Right cardiac atrium (tissue), 5 donors: ENCODE measurements at regions not wholly inside any gene's neighbourhood (a gene's known extent, or its start where the extent isn't known, plus 50 kb on each side); places are given as distances from the start of the nearest gene placed in this dataset.
"Not testable (repeated sequence)": the region's sequence is repeated elsewhere in the genome, so short reads cannot be mapped to it uniquely, and the experiment has no call there.

Source experiments
- ATAC-seq, 2 donors: fragments of 200-7000 bp; cut with Tn5 transposase; one replicate each; pipeline versions ENCODE4 v1.8.0 to v1.9.1; 2020; ENCODE audit warnings: moderate library complexity in 2 of 2, mild to moderate bottlenecking in 1 of 2
- DNase-seq, 3 donors: peaks; one replicate each; pipeline ENCODE4 v3.0.0-alpha.2; 2020
- H3K27ac ChIP-seq: one replicate; pipeline ENCODE4 v1.5.1; 2013; ENCODE audit warnings: mild to moderate bottlenecking, low read length, control low read depth, moderate library complexity
- H3K27me3 ChIP-seq: one replicate; pipeline ENCODE4 v1.6.1; 2013; ENCODE audit not compliant: control insufficient read depth, insufficient read depth
- H3K4me1 ChIP-seq: one replicate; pipeline ENCODE4 v1.6.1; 2013; ENCODE audit warnings: low read length; ENCODE audit not compliant: control insufficient read depth, insufficient read depth
- H3K4me3 ChIP-seq: one replicate; pipeline ENCODE4 v1.5.1; 2013; ENCODE audit warnings: low read length, control low read depth
- H3K9me3 ChIP-seq: one replicate; pipeline ENCODE4 v1.6.1; 2013; ENCODE audit warnings: low read length; ENCODE audit not compliant: control insufficient read depth
- WGBS: extraction: QIAGEN DNeasy Blood & Tissue Kit; methylation state at CpG from one replicate; pipeline ENCODE4 v1.1.7; 2013; 5-methylcytosine and 5-hydroxymethylcytosine counted together
- intact Hi-C, 4 donors: fragments of 100-400 bp; cut with DNase I; formaldehyde crosslinking; loops; one replicate each; pipeline versions ENCODE4 v1.11.0 to v1.14.0; 2022 to 2023
- donor health status: healthy with polysubstance abuse.
- donor health status: DM: no; HTN: yes; CAD: no.
- donor health status: DM: no; HTN: no; CAD: no.
- donor health status: DM: no; HTN: yes; CAD: no; lungs with severe emphysema.
- donor health status: DM: yes; HTN: yes; CAD: no.

DNA sequence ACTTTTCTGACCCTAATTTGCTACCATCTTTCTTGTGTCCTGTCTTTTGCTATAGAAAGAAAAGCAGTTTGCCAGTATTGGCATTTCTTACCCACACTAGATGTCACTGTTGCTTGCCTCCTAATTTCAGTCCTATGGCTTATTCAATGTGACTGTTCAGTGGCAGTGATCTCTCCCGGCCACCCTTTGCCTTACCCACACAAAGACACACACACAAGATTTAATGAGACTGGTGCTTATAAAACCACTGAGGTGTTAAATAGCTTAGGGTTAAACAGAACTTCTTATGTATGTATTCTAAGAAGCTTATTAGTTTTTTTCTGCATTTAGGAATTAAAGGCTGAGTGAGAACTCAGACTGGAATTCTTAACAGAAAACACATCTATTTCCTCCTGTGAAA is 233.6 kb upstream of the ASCC3 start:
- DNase-seq = no peak
- peak in 1 of 2 donors; percentile 67 for ATAC-seq
- H3K9me3 ChIP-seq = no peaks in the 10 kb centered on the region
- intact Hi-C loops = loop anchor here in 1 of 4 donors (5.0 to 10.0 kb wide), 2 partner anchors 113 to 1500 kb away; no protein-coding TSS in a partner anchor
- H3K27me3 ChIP-seq = no peaks in the 10 kb centered on the region
- 6% methylated on average over 1 of the region's 1 CpG for WGBS
- no peak overlapping the region for H3K4me3 ChIP-seq
- H3K4me1 ChIP-seq = no peaks in the 10 kb centered on the region
- no peak overlapping the region for H3K27ac ChIP-seq

DNA sequence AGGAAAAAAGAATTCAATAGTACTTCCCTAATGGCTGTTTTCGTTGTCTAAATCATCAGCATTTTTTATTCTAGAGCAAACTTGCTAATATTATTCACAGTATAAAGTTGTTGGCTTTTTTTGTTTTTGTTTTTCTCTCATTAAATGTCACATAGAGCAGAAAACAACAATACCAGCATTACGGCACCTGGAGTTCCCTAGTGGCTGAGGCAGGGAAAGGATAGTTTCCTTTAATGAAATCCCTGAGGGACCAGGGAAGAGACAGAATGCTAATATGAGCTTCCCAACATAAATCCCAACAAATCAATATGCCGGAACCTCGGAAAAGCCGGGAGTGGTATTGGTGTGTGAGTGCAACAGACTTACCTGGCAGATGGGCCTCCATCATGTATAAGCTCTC is 235.2 kb upstream of the ASCC3 start:
- no peak for ATAC-seq
- intact Hi-C loops = loop anchor here in 1 of 4 donors (10.0 kb wide), 1 partner anchor 1498 kb away; no protein-coding TSS in a partner anchor
- H3K27me3 ChIP-seq = no peaks in the 10 kb centered on the region

DNA sequence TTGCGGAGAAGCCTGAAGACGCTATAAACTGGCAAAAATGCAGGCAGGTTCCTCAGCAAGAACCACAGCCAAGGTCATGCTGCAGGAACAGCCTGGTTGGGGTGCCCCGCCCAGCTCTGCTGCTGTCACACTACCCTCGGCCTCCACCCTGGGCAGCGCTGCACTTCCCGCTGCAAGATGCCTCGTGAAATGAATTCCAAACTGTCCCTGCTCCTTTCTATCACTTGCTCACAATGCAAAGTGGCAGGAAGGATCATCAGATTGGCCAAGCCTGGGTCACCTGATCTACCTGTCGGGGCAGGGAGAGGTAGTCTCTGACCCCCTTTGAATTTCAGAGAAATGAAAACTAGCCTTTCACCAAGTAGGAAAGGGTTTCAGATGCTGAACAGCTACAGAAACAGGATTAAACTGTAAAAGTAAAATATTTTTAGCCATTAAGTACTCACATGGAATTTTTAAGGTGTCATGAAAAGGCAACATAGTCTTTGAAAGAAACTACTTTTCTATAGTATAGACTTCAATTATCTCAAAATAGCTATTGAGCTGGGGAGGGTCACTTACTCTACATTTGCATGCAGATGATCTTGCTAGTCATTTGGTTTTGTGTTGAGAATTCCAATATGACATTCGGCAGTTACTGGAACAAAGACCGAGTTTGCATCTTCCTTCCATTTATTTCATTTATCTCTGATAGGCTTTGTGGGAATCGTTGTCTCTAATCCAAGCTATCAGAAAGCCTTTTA is 236.4 kb upstream of the ASCC3 start:
- Histone ChIP-seq H3K27ac (no peak overlapping the region), H3K27me3 (no peaks in the 10 kb centered on the region), H3K4me3 (no peak overlapping the region), H3K4me1 (no peaks in the 10 kb centered on the region), H3K9me3 (no peaks in the 10 kb centered on the region)
- DNase-seq (peak in 2 of 3 donors; percentile 32 to 38), ATAC-seq (peak; percentile 29 to 64)
- intact Hi-C loops = loop anchor here in 1 of 4 donors (10.0 kb wide), 1 partner anchor 1497 kb away; no protein-coding TSS in a partner anchor
- 31% methylated on average over 11 of the region's 11 CpGs for WGBS

More for the DNA sequence above, 235.2 kb upstream of the ASCC3 start:
- Histone ChIP-seq H3K4me1 (no peaks in the 10 kb centered on the region), H3K27ac (no peak overlapping the region), H3K9me3 (no peaks in the 10 kb centered on the region), H3K4me3 (no peak overlapping the region)
- 85% methylated on average over 5 of the region's 5 CpGs for WGBS
- DNase-seq = no peak

DNA sequence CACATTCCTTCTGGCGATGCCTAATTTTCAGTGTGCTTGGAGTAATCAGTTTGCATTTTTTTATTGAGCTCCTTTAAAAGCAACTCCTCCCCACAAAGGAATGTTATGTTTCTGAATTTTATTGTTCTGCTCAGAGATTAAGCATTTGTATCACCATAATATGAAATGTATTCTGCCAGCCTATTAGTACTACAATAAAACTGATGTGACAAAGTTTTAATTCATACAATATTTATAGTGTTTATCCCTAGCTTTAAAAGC is 236.9 kb upstream of the ASCC3 start:
- no peak for DNase-seq
- WGBS = 40% methylated on average over 1 of the region's 1 CpG
- no peaks in the 10 kb centered on the region for H3K9me3 ChIP-seq
- no peak for ATAC-seq
- no peak overlapping the region for H3K27ac ChIP-seq
- H3K4me1 ChIP-seq = no peaks in the 10 kb centered on the region
- H3K27me3 ChIP-seq = no peaks in the 10 kb centered on the region
- intact Hi-C loops = loop anchor here in 1 of 4 donors (10.0 kb wide), 1 partner anchor 1497 kb away; no protein-coding TSS in a partner anchor
- H3K4me3 ChIP-seq = no peak overlapping the region

DNA sequence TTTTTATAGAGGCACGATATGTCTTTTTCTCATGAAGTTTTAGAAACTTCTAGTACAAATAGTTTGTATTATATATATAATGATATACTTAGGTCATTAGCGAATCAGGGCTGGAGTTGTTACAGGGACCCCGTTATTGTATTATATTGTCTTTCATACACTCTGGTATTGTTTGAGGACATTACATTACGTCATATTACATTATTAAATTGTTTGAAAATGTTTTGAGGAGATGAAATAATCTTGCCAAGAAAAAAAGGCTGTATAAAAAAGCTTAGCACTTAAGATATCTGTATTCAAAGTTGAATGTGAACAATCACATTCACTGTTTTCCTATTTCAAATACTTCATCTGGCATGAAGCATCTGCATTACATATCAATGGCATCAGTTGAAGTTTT is 239.6 kb upstream of the ASCC3 start:
- intact Hi-C loops = no loop called here
- no peak overlapping the region for H3K4me3 ChIP-seq
- 71% methylated on average over 4 of the region's 4 CpGs for WGBS
- H3K27me3 ChIP-seq = no peaks in the 10 kb centered on the region
- DNase-seq (no peak), ATAC-seq (no peak)
- H3K27ac ChIP-seq = no peak overlapping the region
- no peaks in the 10 kb centered on the region for H3K4me1 ChIP-seq
- H3K9me3 ChIP-seq = no peaks in the 10 kb centered on the region

DNA sequence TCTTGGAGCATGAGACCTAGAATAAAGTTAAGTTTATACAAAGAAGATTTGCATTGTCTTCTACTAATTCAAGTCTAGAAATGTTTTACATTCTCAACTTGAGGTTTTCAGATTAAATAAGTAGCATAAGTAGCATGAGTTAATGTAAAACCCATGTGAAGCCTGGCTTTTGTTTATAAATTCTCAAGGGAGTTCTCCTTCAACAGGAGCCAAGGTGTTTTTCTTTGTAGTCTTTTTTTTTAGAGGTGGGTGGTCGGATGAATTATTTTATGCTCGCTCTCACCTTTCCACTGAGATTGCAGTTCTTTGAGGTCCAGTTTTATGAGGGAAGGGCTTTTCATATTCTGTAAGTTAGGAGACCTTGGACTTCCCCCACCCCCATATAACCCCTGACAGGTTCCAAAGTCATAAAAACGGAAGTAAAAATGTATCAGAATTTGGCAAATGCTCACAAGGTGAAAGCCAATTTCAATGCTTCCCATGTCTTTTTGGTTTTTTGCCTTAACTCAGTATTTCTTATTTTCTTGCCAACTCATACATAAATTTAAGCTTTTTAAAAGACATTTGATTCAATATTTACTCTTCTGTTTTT is 244.3 kb upstream of the ASCC3 start:
- ATAC-seq (no peak), DNase-seq (no peak)
- no peaks in the 10 kb centered on the region for H3K9me3 ChIP-seq
- WGBS = 65% methylated on average over 3 of the region's 3 CpGs
- H3K27ac ChIP-seq = no peak overlapping the region
- no peak overlapping the region for H3K4me3 ChIP-seq
- no peaks in the 10 kb centered on the region for H3K4me1 ChIP-seq
- H3K27me3 ChIP-seq = no peaks in the 10 kb centered on the region
- intact Hi-C loops = no loop called here

DNA sequence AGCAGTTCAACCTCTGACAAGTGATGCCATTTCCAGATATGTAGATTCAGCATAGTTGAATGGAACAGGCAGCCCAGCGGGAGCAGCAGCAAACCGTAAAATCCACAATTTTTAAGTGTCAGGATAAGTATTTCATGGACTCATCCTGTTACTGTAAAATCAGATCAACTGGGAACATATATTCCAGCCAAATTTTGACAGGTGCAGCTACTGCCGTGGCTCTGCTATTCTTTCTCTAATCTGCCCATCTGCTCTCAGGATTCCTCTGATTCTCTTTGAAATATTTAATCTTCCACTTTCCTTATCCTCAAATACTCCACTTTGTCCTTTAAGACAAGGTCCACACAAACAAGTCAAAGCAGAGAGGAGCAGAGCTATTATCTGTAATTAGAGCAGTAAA is 245.4 kb upstream of the ASCC3 start:
- ATAC-seq (no peak), DNase-seq (no peak)
- 61% methylated on average over 3 of the region's 3 CpGs for WGBS
- Histone ChIP-seq H3K4me3 (no peak overlapping the region), H3K4me1 (no peaks in the 10 kb centered on the region), H3K27ac (no peak overlapping the region), H3K27me3 (no peaks in the 10 kb centered on the region), H3K9me3 (no peaks in the 10 kb centered on the region)
- intact Hi-C loops = no loop called here

DNA sequence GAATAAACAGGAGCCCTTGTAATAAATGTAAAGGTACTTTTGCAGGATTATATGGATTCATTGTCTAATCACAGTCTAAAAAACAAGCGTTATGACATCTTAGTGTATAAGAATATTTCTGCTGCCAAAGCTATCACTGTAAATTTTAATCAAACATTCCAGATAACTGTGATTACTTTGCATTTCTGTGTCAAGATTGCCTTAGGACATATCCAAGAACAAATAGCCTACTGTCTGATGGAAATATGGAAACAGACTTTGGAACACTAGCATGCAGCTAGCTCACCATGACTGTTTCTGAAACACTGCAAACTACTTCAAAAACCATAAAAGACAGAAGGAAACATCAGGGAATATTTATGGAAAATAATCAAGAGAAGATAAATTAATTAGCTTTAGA is 248.7 kb upstream of the ASCC3 start:
- Histone ChIP-seq H3K4me1 (no peaks in the 10 kb centered on the region), H3K27ac (no peak overlapping the region), H3K9me3 (no peaks in the 10 kb centered on the region), H3K4me3 (no peak overlapping the region), H3K27me3 (no peaks in the 10 kb centered on the region)
- DNase-seq = no peak
- ATAC-seq = no peak
- 61% methylated on average over 1 of the region's 1 CpG for WGBS
- intact Hi-C loops = no loop called here

DNA sequence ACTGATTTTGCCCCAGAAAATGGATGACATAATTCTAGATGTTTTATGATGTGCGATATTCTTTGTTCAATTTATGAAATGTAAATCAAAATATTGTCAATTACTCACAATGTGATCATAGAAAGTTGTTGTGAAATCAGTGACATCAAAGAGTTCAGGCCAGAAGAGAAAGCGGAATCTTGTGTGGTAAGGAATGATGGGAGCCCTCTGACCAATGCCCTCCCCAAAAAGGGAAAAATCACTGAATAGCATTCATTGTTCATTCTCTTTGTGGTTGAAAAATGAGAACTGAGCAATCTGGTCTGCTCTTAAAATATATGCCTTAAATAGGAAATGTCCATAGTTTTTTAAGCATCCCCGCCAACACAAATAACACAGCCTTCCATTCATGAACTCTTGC is 247.1 kb upstream of the GRIK2 start:
- DNase-seq (no peak), ATAC-seq (no peak)
- Histone ChIP-seq H3K27ac (no peak overlapping the region), H3K27me3 (no peaks in the 10 kb centered on the region), H3K9me3 (no peaks in the 10 kb centered on the region), H3K4me1 (no peaks in the 10 kb centered on the region), H3K4me3 (no peak overlapping the region)
- intact Hi-C loops = no loop called here
- WGBS = 79% methylated on average over 3 of the region's 3 CpGs

DNA sequence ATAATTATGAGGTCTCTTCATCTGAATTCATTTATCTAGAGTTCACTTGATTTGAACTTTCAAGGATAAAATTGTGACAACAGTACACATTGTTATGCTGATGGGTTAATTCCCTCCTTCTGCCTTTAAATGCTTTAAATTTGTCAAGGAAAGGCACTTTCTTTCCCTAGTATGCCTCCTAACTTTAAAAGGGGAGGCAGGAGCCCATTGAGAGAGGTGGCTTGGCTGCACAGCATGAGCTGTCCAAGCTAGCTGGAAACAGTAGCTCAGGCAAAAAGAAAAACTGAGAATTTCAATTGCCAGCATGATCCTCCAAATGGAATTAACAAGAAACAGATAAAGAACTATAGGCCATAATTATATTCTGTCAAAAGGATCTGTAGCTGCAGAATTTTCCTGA is 243.3 kb upstream of the GRIK2 start:
- no peak overlapping the region for H3K4me3 ChIP-seq
- H3K27ac ChIP-seq = no peak overlapping the region
- no peaks in the 10 kb centered on the region for H3K27me3 ChIP-seq
- H3K9me3 ChIP-seq = no peaks in the 10 kb centered on the region
- no peak for ATAC-seq
- H3K4me1 ChIP-seq = no peaks in the 10 kb centered on the region
- DNase-seq = no peak
- intact Hi-C loops = no loop called here

DNA sequence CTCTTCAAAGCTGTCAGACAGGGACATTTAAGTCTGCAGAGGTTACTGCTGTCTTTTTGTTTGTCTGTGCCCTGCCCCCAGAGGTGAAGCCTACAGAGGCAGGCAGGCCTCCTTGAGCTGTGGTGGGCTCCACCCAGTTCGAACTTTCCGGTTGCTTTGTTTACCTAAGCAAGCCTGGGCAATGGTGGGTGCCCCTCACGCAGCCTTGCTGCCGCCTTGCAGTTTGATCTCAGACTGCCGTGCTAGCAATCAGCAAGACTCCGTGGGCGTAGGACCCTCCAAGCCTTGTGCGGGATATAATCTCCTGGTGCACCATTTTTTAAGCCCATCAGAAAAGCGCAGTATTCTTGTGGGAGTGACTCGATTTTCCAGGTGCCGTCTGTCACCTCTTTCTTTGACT is 235.9 kb upstream of the GRIK2 start:
- H3K4me3 ChIP-seq, H3K27me3 ChIP-seq, H3K9me3 ChIP-seq, DNase-seq, intact Hi-C loops, H3K27ac ChIP-seq, H3K4me1 ChIP-seq, ATAC-seq: not testable (repeated sequence)
- WGBS = 89% methylated on average over 11 of the region's 11 CpGs
